Astrocyte (in vitro differentiated cells and primary cell): ENCODE measurements at regions not wholly inside any gene's neighbourhood (a gene's known extent, or its start where the extent isn't known, plus 50 kb on each side); places are given as distances from the start of the nearest gene placed in this dataset.

Source experiments
- DNase-seq: peaks from one replicate; pipeline ENCODE4 v3.0.0-alpha.2; 2010; ENCODE audit warnings: low read depth
- FAIRE-seq: peaks from 2 replicates; lab custom pipeline; 2011; peaks lifted over from hg19 to GRCh38; lab: Jason Lieb, UNC
- H2AFZ ChIP-seq: 2 replicates; pipeline ENCODE4 v1.6.0; 2012; ENCODE audit warnings: low read depth, low read length, inconsistent platforms
- H3K27ac ChIP-seq: 2 replicates; pipeline ENCODE4 v1.5.1; 2011; ENCODE audit warnings: low read depth, low read length, inconsistent platforms
- H3K27me3 ChIP-seq: 2 replicates; pipeline ENCODE4 v1.6.0; 2011; ENCODE audit warnings: low read length, inconsistent platforms; ENCODE audit not compliant: insufficient read depth
- H3K36me3 ChIP-seq: 2 replicates; pipeline ENCODE4 v1.5.1; 2011; ENCODE audit warnings: low read length, inconsistent platforms; ENCODE audit not compliant: insufficient read depth
- H3K4me1 ChIP-seq: 2 replicates; pipeline ENCODE4 v1.5.1; 2011; ENCODE audit warnings: low read length, inconsistent platforms; ENCODE audit not compliant: insufficient read depth
- H3K4me2 ChIP-seq: 2 replicates; pipeline ENCODE4 v1.6.0; 2012; ENCODE audit warnings: low read length, inconsistent platforms
- H3K4me3 ChIP-seq: 2 replicates; pipeline ENCODE4 v1.5.1; 2011; ENCODE audit warnings: low read depth, mild to moderate bottlenecking, low read length, inconsistent platforms; ENCODE audit not compliant: insufficient read depth
- H3K79me2 ChIP-seq: 2 replicates; pipeline ENCODE4 v1.6.0; 2012; ENCODE audit warnings: mild to moderate bottlenecking, low read length, inconsistent platforms; ENCODE audit not compliant: insufficient read depth
- H3K9ac ChIP-seq: 2 replicates; pipeline ENCODE4 v1.6.0; 2012; ENCODE audit warnings: mild to moderate bottlenecking, low read length, inconsistent platforms
- H3K9me3 ChIP-seq: 2 replicates; pipeline ENCODE4 v1.5.1; 2012; ENCODE audit warnings: low read depth, mild to moderate bottlenecking, low read length, inconsistent platforms; ENCODE audit not compliant: insufficient read depth
- H4K20me1 ChIP-seq: 2 replicates; pipeline ENCODE4 v1.6.0; 2012; ENCODE audit warnings: low read length, inconsistent platforms; ENCODE audit not compliant: insufficient read depth
- H3K27ac Mint-ChIP-seq: one replicate; pipeline ENCODE4 v1.8.0; 2021; ENCODE audit warnings: mild to moderate bottlenecking, mixed read lengths; ENCODE audit not compliant: unreplicated experiment
- H3K27me3 Mint-ChIP-seq: one replicate; pipeline ENCODE4 v1.8.0; 2021; ENCODE audit warnings: low read depth, mixed read lengths; ENCODE audit not compliant: unreplicated experiment
- H3K36me3 Mint-ChIP-seq: one replicate; pipeline ENCODE4 v1.8.0; 2021; ENCODE audit warnings: low read depth, mixed read lengths; ENCODE audit not compliant: unreplicated experiment
- H3K4me1 Mint-ChIP-seq: one replicate; pipeline ENCODE4 v1.8.0; 2021; ENCODE audit warnings: low read depth, mixed read lengths; ENCODE audit not compliant: unreplicated experiment
- H3K4me3 Mint-ChIP-seq: one replicate; pipeline ENCODE4 v1.8.0; 2021; ENCODE audit warnings: mild to moderate bottlenecking, moderate library complexity, mixed read lengths; ENCODE audit not compliant: unreplicated experiment
- H3K9me3 Mint-ChIP-seq: one replicate; pipeline ENCODE4 v1.8.0; 2021; ENCODE audit warnings: mild to moderate bottlenecking, mixed read lengths; ENCODE audit not compliant: unreplicated experiment
- CTCF ChIP-seq: IDR thresholded peaks from 2 replicates; pipeline ENCODE4 v1.5.1; 2011; ENCODE audit warnings: low read depth, mild to moderate bottlenecking, inconsistent platforms, low read length, moderate library complexity; ENCODE audit not compliant: insufficient read depth
- EZH2 ChIP-seq: IDR thresholded peaks from 2 replicates; pipeline ENCODE4 v1.6.1; 2012; ENCODE audit warnings: mild to moderate bottlenecking, low read length, inconsistent platforms; ENCODE audit not compliant: insufficient read depth

- peaks cover 11% of the 10 kb centered on the region for H3K27me3 Mint-ChIP-seq
- no peak overlapping the region for H3K27ac Mint-ChIP-seq
- Histone ChIP-seq H2AFZ (no peak overlapping the region), H3K36me3 (no peaks in the 10 kb centered on the region), H3K4me3 (no peak overlapping the region), H3K9ac (no peak overlapping the region), H4K20me1 (no peaks in the 10 kb centered on the region), H3K9me3 (no peaks in the 10 kb centered on the region), H3K27ac (no peak overlapping the region), H3K79me2 (no peaks in the 10 kb centered on the region), H3K27me3 (no peaks in the 10 kb centered on the region), H3K4me2 (no peak overlapping the region), H3K4me1 (no peaks in the 10 kb centered on the region)
- no peak overlapping the region for H3K4me3 Mint-ChIP-seq
- peaks cover 2% of the 10 kb centered on the region for H3K36me3 Mint-ChIP-seq
- no peak for TF ChIP-seq EZH2
- TF ChIP-seq CTCF: no peak
- DNase-seq: no peak
- FAIRE-seq: no peak
- H3K4me1 Mint-ChIP-seq: no peaks in the 10 kb centered on the region
- no peaks in the 10 kb centered on the region for H3K9me3 Mint-ChIP-seq
Measured at GRCh38 chr16:47881574-47881973, 274.2 kb downstream of the ABCC12 start.

- Mint-ChIP-seq H3K4me1 (no peaks in the 10 kb centered on the region), H3K9me3 (no peaks in the 10 kb centered on the region), H3K4me3 (no peak overlapping the region), H3K36me3 (peaks cover 2% of the 10 kb centered on the region), H3K27ac (no peak overlapping the region), H3K27me3 (peaks cover 11% of the 10 kb centered on the region)
- no peaks in the 10 kb centered on the region for H3K79me2 ChIP-seq
- no peaks in the 10 kb centered on the region for H3K27me3 ChIP-seq
- no peak overlapping the region for H3K27ac ChIP-seq
- no peak overlapping the region for H3K4me2 ChIP-seq
- H3K4me1 ChIP-seq: no peaks in the 10 kb centered on the region
- H3K9me3 ChIP-seq: no peaks in the 10 kb centered on the region
- no peaks in the 10 kb centered on the region for H3K36me3 ChIP-seq
- H4K20me1 ChIP-seq: no peaks in the 10 kb centered on the region
- DNase-seq (no peak), FAIRE-seq (no peak)
- H3K9ac ChIP-seq: no peak overlapping the region
- H3K4me3 ChIP-seq: no peak overlapping the region
- H2AFZ ChIP-seq: no peak overlapping the region
- TF ChIP-seq CTCF: no peak
- no peak for TF ChIP-seq EZH2
Measured at GRCh38 chr16:47880653-47881052, 275.1 kb downstream of the ABCC12 start.

- peaks cover 2% of the 10 kb centered on the region for H3K36me3 Mint-ChIP-seq
- H3K27me3 ChIP-seq: no peaks in the 10 kb centered on the region
- TF ChIP-seq EZH2: no peak
- no peak for TF ChIP-seq CTCF
- H3K27me3 Mint-ChIP-seq: peaks cover 11% of the 10 kb centered on the region
- no peak overlapping the region for H2AFZ ChIP-seq
- no peak overlapping the region for H3K4me2 ChIP-seq
- no peaks in the 10 kb centered on the region for H3K36me3 ChIP-seq
- H3K9me3 Mint-ChIP-seq: no peaks in the 10 kb centered on the region
- no peaks in the 10 kb centered on the region for H3K9me3 ChIP-seq
- no peak overlapping the region for H3K9ac ChIP-seq
- H3K4me1 Mint-ChIP-seq: no peaks in the 10 kb centered on the region
- FAIRE-seq (no peak), DNase-seq (no peak)
- no peak overlapping the region for H3K4me3 ChIP-seq
- no peaks in the 10 kb centered on the region for H3K79me2 ChIP-seq
- H3K4me1 ChIP-seq: no peaks in the 10 kb centered on the region
- no peak overlapping the region for H3K4me3 Mint-ChIP-seq
- H4K20me1 ChIP-seq: no peaks in the 10 kb centered on the region
- H3K27ac ChIP-seq: no peak overlapping the region
- no peak overlapping the region for H3K27ac Mint-ChIP-seq
Measured at GRCh38 chr16:47877166-47877565, 278.6 kb downstream of the ABCC12 start.
